HCT116 (cell line): ENCODE measurements at regions not wholly inside any gene's neighbourhood (a gene's known extent, or its start where the extent isn't known, plus 50 kb on each side); places are given as distances from the start of the nearest gene placed in this dataset.

Experiments used
- ATF3 ChIP-seq: IDR thresholded peaks from 2 replicates; pipeline ENCODE4 v1.6.1; 2012
- CTCF ChIP-seq, 3 experiments: fragments of 200-600 bp in 1 of 3; sonication (generic) in 1 of 3; IDR thresholded peaks in 2 of 3; conservative IDR thresholded peaks in 1 of 3; 2 replicates each; pipeline ENCODE4 v1.5.1; 2012 to 2017; ENCODE audit warnings: low read depth in 2 of 3, low read length in 2 of 3, antibody characterized with exemption in 1 of 3, borderline replicate concordance in 1 of 3, control low read depth in 1 of 3, mild to moderate bottlenecking in 1 of 3, mixed read lengths in 1 of 3, mixed run types in 1 of 3, moderate library complexity in 1 of 3; ENCODE audit not compliant: insufficient read depth in 1 of 3
- EZH2phosphoT487 ChIP-seq: fragments of 200-600 bp; IDR thresholded peaks from 2 replicates; pipeline ENCODE4 v1.6.1; 2018; ENCODE audit warnings: antibody characterized with exemption, borderline replicate concordance
- JUND ChIP-seq: IDR thresholded peaks from 2 replicates; pipeline ENCODE4 v1.6.1; 2012
- MAX ChIP-seq: IDR thresholded peaks from 2 replicates; pipeline ENCODE4 v1.6.1; 2012
- POLR2A ChIP-seq: IDR thresholded peaks from 2 replicates; pipeline ENCODE4 v1.7.0; 2011; ENCODE audit warnings: borderline replicate concordance; ENCODE audit not compliant: insufficient read depth, insufficient read length; ENCODE audit errors: extremely low read depth
- POLR2AphosphoS5 ChIP-seq: IDR thresholded peaks from 2 replicates; pipeline ENCODE4 v1.6.1; 2011; ENCODE audit warnings: mild to moderate bottlenecking, low read depth, low read length, moderate library complexity
- RAD21 ChIP-seq: IDR thresholded peaks from 2 replicates; pipeline ENCODE4 v1.6.1; 2012; ENCODE audit warnings: low read depth, mild to moderate bottlenecking
- SIN3A ChIP-seq: IDR thresholded peaks from 2 replicates; pipeline ENCODE4 v1.6.1; 2012; ENCODE audit warnings: low read depth
- SP1 ChIP-seq: IDR thresholded peaks from 2 replicates; pipeline ENCODE4 v1.6.1; 2012; ENCODE audit warnings: low read depth
- YY1 ChIP-seq: IDR thresholded peaks from 2 replicates; pipeline ENCODE4 v1.6.1; 2011; ENCODE audit warnings: low read length, low read depth, moderate library complexity, mild to moderate bottlenecking; ENCODE audit not compliant: insufficient replicate concordance; ENCODE audit errors: extremely low read depth
- ZFX ChIP-seq: fragments of 450-650 bp; IDR thresholded peaks from 2 replicates; pipeline ENCODE4 v1.6.1; 2017
- ZNF274 ChIP-seq: fragments of 200-500 bp; sonication (Bioruptor generic); IDR thresholded peaks from 2 replicates; pipeline ENCODE4 v1.6.1; 2014; ENCODE audit warnings: mild to moderate bottlenecking, low read depth, low read length, inconsistent platforms

GRCh38 chr4:54447304-54447703 is 210.5 kb upstream of the KIT start:
- TF ChIP-seq CTCF (IDR thresholded peaks at IDR 0.05 in 2 of 3, conservative IDR thresholded peaks at IDR 0.05 in 1 of 3; ENCODE audit: borderline replicate concordance in 1 of 3, insufficient read depth in 1 of 3, low read depth in 2 of 3, low read length in 2 of 3), result no peak
- no peak for TF ChIP-seq SP1
- TF ChIP-seq MAX, result no peak
- TF ChIP-seq YY1, result no peak
- no peak for TF ChIP-seq JUND
- TF ChIP-seq ZNF274, result no peak
- no peak for TF ChIP-seq POLR2A
- TF ChIP-seq RAD21, result no peak
- no peak for TF ChIP-seq POLR2AphosphoS5
- TF ChIP-seq ZFX, result no peak
- TF ChIP-seq SIN3A, result no peak
- TF ChIP-seq ATF3, result no peak
- TF ChIP-seq EZH2phosphoT487, result no peak
